Endothelial cell of umbilical vein (primary cell): ENCODE measurements at regions not wholly inside any gene's neighbourhood (a gene's known extent, or its start where the extent isn't known, plus 50 kb on each side); places are given as distances from the start of the nearest gene placed in this dataset.

Experiments
- BruUV-seq: library from RNA; stranded (reverse); fragments of 400-500 nt; replicated peaks from 2 replicates; lab custom pipeline; 2021; lab: Mats Ljungman, UMichigan
- CTCF ChIA-PET: fragments of 300-600, 350-600 bp; sonication (Branson Sonifier 250); formaldehyde crosslinking; loops from one replicate; lab custom pipeline; 2021; ENCODE audit warnings: antibody characterized with exemption, inconsistent platforms; lab: Charles Lee
- POLR2A ChIA-PET: fragments of 300-600, 350-600 bp; sonication (Branson Sonifier 250); formaldehyde crosslinking; loops from one replicate; lab custom pipeline; 2021; ENCODE audit warnings: antibody characterized with exemption, inconsistent platforms; lab: Charles Lee
- DNase-seq: peaks from one replicate; pipeline ENCODE4 v3.0.0-alpha.2; 2011; ENCODE audit warnings: low read depth, low spot score
- FAIRE-seq: peaks from 2 replicates; lab custom pipeline; 2011; peaks lifted over from hg19 to GRCh38; lab: Jason Lieb, UNC
- H2AFZ ChIP-seq: 2 replicates; pipeline ENCODE4 v1.6.0; 2012; ENCODE audit warnings: low read depth, low read length, control low read depth, inconsistent platforms
- H3K27ac ChIP-seq: 2 replicates; pipeline ENCODE4 v1.5.1; 2011; ENCODE audit warnings: low read depth, mild to moderate bottlenecking, control low read depth, low read length, moderate library complexity; ENCODE audit not compliant: insufficient read depth
- H3K27me3 ChIP-seq, 2 experiments: 2 replicates each; pipeline versions ENCODE4 v1.6.0 to v1.6.1; 2011; ENCODE audit warnings: low read length in 2 of 2, mixed read lengths in 1 of 2; ENCODE audit not compliant: control insufficient read depth in 2 of 2, insufficient read depth in 2 of 2
- H3K36me3 ChIP-seq, 2 experiments: 2 replicates in 1 of 2; 3 replicates in 1 of 2; pipeline ENCODE4 v1.5.1; 2011; ENCODE audit warnings: low read length in 2 of 2, mild to moderate bottlenecking in 1 of 2, moderate library complexity in 1 of 2; ENCODE audit not compliant: control insufficient read depth in 2 of 2, insufficient read depth in 2 of 2; ENCODE audit errors: extremely low read depth in 1 of 2
- H3K4me1 ChIP-seq: 3 replicates; pipeline ENCODE4 v1.5.1; 2011; ENCODE audit warnings: mild to moderate bottlenecking, low read length; ENCODE audit not compliant: control insufficient read depth, insufficient read depth; ENCODE audit errors: extremely low read depth
- H3K4me2 ChIP-seq: 2 replicates; pipeline ENCODE4 v1.6.1; 2011; ENCODE audit warnings: low read length, control low read depth, mixed read lengths; ENCODE audit not compliant: insufficient read depth
- H3K4me3 ChIP-seq, 3 experiments: fragments of 200-600 bp in 1 of 3; sonication (generic), shearing (Covaris generic) in 1 of 3; replicated peaks in 1 of 3; 2 replicates each; pipeline ENCODE4 v1.5.1; 2011 to 2016; ENCODE audit warnings: control low read depth in 3 of 3, low read length in 3 of 3, mild to moderate bottlenecking in 2 of 3, inconsistent platforms in 1 of 3, low read depth in 1 of 3, moderate library complexity in 1 of 3; ENCODE audit not compliant: insufficient read depth in 1 of 3
- H3K79me2 ChIP-seq: 2 replicates; pipeline ENCODE4 v1.6.0; 2012; ENCODE audit warnings: low read length, inconsistent platforms; ENCODE audit not compliant: control insufficient read depth, insufficient read depth
- H3K9ac ChIP-seq: replicated peaks from 2 replicates; pipeline ENCODE3; 2011; ENCODE audit warnings: low read length, control low read depth; ENCODE audit not compliant: insufficient read depth; ENCODE audit errors: extremely low read depth
- H3K9me1 ChIP-seq: replicated peaks from 3 replicates; pipeline ENCODE4 v1.6.0; 2011; ENCODE audit warnings: mild to moderate bottlenecking, low read length; ENCODE audit not compliant: control insufficient read depth, insufficient read depth; ENCODE audit errors: extremely low read depth
- H3K9me3 ChIP-seq: replicated peaks from 2 replicates; pipeline ENCODE4 v1.5.1; 2012; ENCODE audit warnings: low read length, inconsistent platforms; ENCODE audit not compliant: control insufficient read depth, insufficient read depth
- H4K20me1 ChIP-seq: replicated peaks from 2 replicates; pipeline ENCODE3; 2011; ENCODE audit warnings: mild to moderate bottlenecking, low read length; ENCODE audit not compliant: control insufficient read depth, insufficient read depth; ENCODE audit errors: extremely low read depth
- CTCF ChIP-seq, 2 donors: IDR thresholded peaks; 1 replicate in 1 of 2; 2 replicates in 1 of 2; pipeline ENCODE4 v1.5.1; 2011; ENCODE audit warnings: low read length in 2 of 2, mild to moderate bottlenecking in 2 of 2, moderate library complexity in 2 of 2, control low read depth in 1 of 2, inconsistent platforms in 1 of 2, low read depth in 1 of 2; ENCODE audit not compliant: insufficient read depth in 1 of 2; ENCODE audit errors: extremely low read depth in 1 of 2
- EZH2 ChIP-seq: IDR thresholded peaks from 2 replicates; pipeline ENCODE4 v1.6.1; 2012; ENCODE audit warnings: borderline replicate concordance, low read depth, mild to moderate bottlenecking, moderate library complexity, low read length, inconsistent platforms; ENCODE audit not compliant: severe bottlenecking
- FOS ChIP-seq: IDR thresholded peaks from 2 replicates; pipeline ENCODE4 v1.6.1; 2011; ENCODE audit warnings: mild to moderate bottlenecking, low read length, moderate library complexity, borderline replicate concordance; ENCODE audit not compliant: insufficient read depth
- JUN ChIP-seq: IDR thresholded peaks from 2 replicates; pipeline ENCODE4 v1.6.1; 2011; ENCODE audit warnings: borderline replicate concordance, low read depth; ENCODE audit not compliant: insufficient read length, insufficient read depth
- MAX ChIP-seq: IDR thresholded peaks from 2 replicates; pipeline ENCODE4 v1.6.1; 2011; ENCODE audit not compliant: insufficient read depth, insufficient read length
- POLR2AphosphoS5 ChIP-seq: IDR thresholded peaks from 2 replicates; pipeline ENCODE4 v1.6.1; 2012; ENCODE audit warnings: low read depth, mild to moderate bottlenecking, control low read depth, low read length, moderate library complexity; ENCODE audit not compliant: insufficient read depth
- dilution Hi-C: fragments of 300-500 bp; cut with MboI; formaldehyde crosslinking; loops from one replicate; pipeline ENCODE4 v1.15.0; 2019; ENCODE audit warnings: low sequenced_read_pairs; ENCODE audit not compliant: extremely low pct_ligation_motif_present
- intact Hi-C: fragments of 100-400 bp; cut with micrococcal nuclease; formaldehyde crosslinking; loops from one replicate; pipeline ENCODE4 v1.10.0; 2022

DNA sequence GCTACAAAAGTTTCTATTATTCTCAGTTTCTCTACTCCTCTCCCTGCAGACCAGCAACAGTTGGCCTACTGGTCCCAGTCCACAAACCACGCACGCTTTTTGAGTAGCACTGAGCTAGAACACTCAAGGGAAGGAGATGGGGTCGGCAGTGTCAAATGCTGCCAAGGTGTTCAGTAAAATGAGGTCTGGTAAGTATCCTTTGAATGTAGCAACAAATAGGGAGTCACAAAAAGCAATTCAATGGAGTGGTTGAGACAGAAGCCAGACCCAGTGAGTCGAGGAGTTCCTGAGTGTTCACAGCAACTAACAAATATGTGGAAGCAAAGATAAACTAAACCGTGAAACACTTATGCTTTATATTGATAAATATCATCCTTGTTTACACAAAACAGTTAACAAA, 355.7 kb downstream of the MID1IP1 start:
- Histone ChIP-seq H3K4me2 (no peak overlapping the region), H3K27ac (no peak overlapping the region), H3K9ac (no peak overlapping the region), H4K20me1 (no peaks in the 10 kb centered on the region), H3K9me3 (no peaks in the 10 kb centered on the region), H3K27me3 (peaks cover 2 to 5% of the 10 kb centered on the region in 2 experiments), H2AFZ (no peak overlapping the region), H3K9me1 (no peaks in the 10 kb centered on the region), H3K4me1 (no peaks in the 10 kb centered on the region), H3K36me3 (no peaks in the 10 kb centered on the region), H3K4me3 (no peak overlapping the region), H3K79me2 (no peaks in the 10 kb centered on the region)
- DNase-seq (no peak), FAIRE-seq (no peak)
- dilution Hi-C loops (no loop called here), intact Hi-C loops (loop anchor here (10.0 kb wide), 1 partner anchor 278 kb away; no protein-coding TSS in a partner anchor)
- POLR2A ChIA-PET: no interaction called here
- CTCF ChIA-PET: no interaction called here
- no TSS peak for BruUV-seq
- TF ChIP-seq FOS (no peak), EZH2 (no peak), MAX (no peak), JUN (no peak), POLR2AphosphoS5 (no peak)

DNA sequence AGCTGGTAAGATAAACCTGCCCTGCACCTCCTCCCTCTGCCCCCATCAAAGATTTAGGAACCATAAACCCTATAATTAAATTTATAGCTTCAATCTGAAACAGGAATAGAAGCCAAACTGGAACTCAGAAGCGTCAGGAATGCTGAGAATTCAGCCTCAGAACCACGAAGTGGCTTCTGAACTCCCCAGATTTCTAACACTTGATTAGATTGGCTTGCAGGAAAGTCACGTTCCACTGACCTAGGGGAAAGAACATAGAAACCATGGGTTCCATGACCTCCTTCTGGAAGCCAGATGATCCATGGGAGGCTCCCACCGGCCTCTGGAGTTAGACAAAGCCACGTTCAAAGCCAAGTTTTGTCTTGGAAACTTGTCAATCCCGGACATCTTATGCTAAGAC, 356.5 kb downstream of the MID1IP1 start:
- H3K27ac ChIP-seq: no peak overlapping the region
- intact Hi-C loops: loop anchor here (10.0 kb wide), 1 partner anchor 277 kb away; no protein-coding TSS in a partner anchor
- DNase-seq: no peak
- FAIRE-seq: no peak
- no peaks in the 10 kb centered on the region for H3K9me3 ChIP-seq
- ChIA-PET CTCF (no interaction called here), POLR2A (no interaction called here)
- no peaks in the 10 kb centered on the region for H3K36me3 ChIP-seq
- TF ChIP-seq MAX: no peak
- TF ChIP-seq CTCF (IDR thresholded peaks at IDR 0.05; ENCODE audit: extremely low read depth in 1 of 2, insufficient read depth in 1 of 2, low read depth in 1 of 2, low read length in 2 of 2): no peak
- no peaks in the 10 kb centered on the region for H3K4me1 ChIP-seq
- H3K9ac ChIP-seq: no peak overlapping the region
- H2AFZ ChIP-seq: no peak overlapping the region
- no peak overlapping the region for H3K4me3 ChIP-seq
- H3K27me3 ChIP-seq: peaks cover 6 to 7% of the 10 kb centered on the region in 2 experiments
- H3K79me2 ChIP-seq: no peaks in the 10 kb centered on the region
- no TSS peak for BruUV-seq
- H3K9me1 ChIP-seq: no peaks in the 10 kb centered on the region
- dilution Hi-C loops: no loop called here
- H3K4me2 ChIP-seq: no peak overlapping the region
- H4K20me1 ChIP-seq: no peaks in the 10 kb centered on the region
